Limb (tissue), 2 donors: ENCODE measurements at regions not wholly inside any gene's neighbourhood (a gene's known extent, or its start where the extent isn't known, plus 50 kb on each side); places are given as distances from the start of the nearest gene placed in this dataset.

ENCODE experiments used
- DNase-seq, 2 donors: peaks; one replicate each; pipeline ENCODE4 v3.0.0-alpha.2; 2016; ENCODE audit errors: extremely low spot score in 2 of 2

DNA sequence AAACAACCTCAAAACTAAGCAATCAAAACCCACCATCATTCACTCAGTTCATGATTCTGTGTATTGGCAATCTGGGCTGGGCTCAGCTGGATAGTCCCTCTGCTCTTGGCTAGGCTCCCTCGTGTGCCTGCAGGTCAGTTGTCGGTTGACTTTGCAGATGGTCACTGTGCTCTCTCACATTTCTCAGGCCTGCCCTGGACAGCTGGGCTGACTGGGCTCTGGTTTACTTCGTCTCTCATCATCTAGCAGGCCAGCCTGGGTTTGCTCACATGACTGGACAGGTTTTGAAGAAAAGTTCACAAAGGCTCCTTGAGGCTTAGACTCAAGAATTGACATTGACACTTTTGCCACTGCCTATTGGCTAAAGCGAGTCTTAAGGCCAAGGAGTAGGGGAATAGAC lies 105.0 kb upstream of the CTNNB1 start:
- DNase-seq = no peak

- DNase-seq = no peak
These were observed 103.6 kb upstream of the CTNNB1 start for GRCh38 chr3:41095702-41096101.

- no peak for DNase-seq
These were observed 101.3 kb upstream of the CTNNB1 start for GRCh38 chr3:41097896-41098496.

DNA sequence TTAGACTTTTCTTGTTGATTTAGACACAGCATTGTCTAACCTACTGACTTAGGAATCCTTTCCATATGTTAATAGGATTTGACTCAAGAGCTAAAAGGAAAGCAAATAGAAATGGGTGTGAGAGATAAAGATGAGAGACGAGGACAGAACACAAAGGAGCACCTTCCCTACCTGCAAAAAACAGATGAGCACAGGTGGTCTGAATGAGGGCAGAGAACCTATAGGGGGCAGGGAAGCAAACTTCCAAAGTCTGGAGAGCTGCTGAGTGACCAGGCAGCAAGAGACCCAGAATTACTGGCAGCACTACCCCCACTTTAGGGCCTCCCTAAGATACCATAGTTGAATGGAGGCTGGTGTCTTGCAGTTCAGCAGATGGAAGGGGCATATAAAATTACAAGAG lies 98.1 kb upstream of the CTNNB1 start:
- DNase-seq = no peak

DNA sequence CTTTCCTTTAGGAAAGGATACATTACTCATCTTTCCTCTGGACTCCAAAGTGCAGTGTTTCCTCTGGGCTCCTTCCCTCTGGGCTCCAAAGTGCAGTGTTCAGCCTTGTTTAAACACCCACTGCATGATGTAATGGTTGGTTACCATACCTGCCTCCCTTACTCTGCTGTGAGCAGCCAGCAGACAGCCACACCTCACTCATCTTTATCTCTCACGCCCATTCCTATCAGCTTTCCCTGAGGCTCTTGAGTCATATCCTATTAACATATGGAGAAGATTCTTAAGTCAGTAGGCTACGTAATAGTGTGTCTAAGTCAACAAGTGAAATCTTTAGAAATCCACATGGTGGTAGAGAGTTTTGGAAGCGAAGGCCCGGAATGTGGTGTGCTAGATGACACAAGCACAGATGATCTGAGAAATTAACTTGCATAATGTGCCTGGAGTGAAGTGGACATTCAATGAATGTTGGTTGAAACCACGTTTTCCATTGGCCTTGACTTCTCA lies 97.2 kb upstream of the CTNNB1 start:
- DNase-seq = no peak

DNA sequence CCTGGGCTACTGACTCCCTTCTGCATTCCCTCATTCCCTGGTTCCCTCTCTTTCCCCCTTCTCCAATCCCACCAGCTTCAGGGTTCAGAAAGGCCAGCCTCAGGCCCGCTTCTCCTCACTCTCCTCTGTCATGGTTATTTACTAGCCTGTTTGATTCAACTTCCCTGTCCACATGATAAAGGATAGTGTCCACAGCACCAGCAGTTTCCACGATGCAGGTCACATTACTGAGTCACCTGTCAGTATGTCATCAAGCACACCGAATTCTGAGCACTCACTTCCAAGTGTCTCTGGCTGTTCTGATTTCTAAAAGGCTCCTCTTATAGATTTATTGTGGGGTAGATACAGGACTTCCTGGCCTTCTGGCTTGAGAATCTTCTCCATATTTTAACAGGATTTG lies 96.6 kb upstream of the CTNNB1 start:
- DNase-seq = no peak

- DNase-seq = no peak
These were observed 96.1 kb upstream of the CTNNB1 start for GRCh38 chr3:41103200-41103599.

DNA sequence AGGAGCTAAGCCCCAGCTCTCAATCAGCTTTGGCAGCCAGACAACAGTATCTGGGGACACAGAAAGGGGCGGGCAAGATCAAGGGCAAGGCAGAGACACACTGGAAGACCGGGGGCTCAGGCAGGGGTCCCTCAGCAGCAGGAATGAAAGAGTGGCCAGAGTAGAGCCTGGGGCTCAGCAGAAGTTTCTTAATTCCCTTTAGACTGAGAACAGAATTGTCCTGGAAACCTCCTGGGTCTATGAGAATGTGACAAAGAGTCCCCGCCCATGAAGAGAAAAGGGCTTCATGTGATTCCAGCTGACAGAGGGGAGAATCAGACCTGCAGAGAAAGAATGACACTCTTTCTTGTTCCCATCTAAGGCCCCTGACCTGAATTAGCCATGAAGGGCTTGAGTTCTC lies 95.2 kb upstream of the CTNNB1 start:
- DNase-seq = no peak

- DNase-seq = no peak
These were observed 92.6 kb upstream of the CTNNB1 start for GRCh38 chr3:41106691-41107090.

DNA sequence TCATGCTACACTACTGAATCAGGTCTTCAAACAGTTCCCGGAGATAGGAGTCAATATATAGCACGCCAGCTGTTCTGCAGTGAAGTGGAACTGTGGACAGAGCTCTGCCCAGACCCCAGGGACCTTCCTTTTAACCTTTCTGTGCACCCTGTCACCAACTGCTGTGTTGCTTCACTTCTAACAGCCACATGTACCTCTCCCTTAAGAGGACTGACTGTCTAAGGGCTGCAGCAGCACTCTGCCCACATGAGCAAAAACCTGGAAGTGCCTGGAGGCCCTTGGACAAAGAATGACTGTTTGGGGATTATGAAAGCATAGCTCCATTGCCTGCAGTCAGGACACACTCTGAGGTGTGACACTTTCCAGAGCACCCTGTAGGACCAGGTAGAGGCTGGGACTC lies 88.3 kb upstream of the CTNNB1 start:
- DNase-seq = no peak

- no peak for DNase-seq
These were observed 86.8 kb upstream of the CTNNB1 start for GRCh38 chr3:41112466-41112865.

GRCh38 chr3:41115069-41115468 lies 84.2 kb upstream of the CTNNB1 start:
- no peak for DNase-seq

DNA sequence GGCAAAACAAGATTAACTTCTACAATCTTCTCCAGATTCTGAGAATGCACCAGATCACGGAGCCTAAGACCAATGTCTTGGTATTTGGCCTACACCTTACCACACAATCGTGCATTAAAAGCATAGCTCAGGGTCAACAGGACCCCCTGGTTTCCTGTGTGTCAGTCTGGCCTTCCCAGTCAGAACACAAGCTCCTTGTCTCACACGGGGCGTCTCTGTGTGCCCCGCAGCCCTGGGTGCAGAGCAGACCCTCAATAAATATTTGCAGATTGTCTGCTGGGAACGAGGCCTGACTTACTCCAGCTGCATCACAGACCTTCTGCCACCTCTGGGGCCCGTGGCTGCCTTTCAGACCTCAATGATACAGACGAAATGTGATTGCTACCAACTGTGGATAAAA lies 82.5 kb upstream of the CTNNB1 start:
- no peak for DNase-seq

DNA sequence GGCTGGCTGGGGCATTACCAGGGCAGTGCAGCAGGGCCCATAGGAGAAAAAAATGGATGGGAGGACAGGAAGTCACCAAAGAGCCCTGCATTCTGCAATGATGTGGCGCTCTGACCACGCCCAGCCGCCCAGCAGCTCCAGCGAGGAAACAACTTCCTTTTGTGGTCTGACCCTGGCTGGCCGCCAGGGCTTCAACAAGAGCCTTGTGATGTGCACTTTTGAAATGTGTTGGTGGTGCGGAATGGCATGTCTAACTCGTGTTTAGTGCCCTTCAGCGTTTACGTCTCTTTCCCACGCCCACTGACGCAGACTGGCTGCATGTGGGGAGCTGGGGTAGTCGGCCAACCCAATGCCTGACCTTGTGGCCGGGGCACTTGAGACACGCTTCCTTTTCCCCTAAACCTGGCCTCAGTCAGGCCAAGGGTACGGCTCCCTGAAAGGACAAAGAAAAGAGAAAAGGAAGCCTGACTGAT lies 81.9 kb upstream of the CTNNB1 start:
- DNase-seq = peak; percentile 51 to 72

DNA sequence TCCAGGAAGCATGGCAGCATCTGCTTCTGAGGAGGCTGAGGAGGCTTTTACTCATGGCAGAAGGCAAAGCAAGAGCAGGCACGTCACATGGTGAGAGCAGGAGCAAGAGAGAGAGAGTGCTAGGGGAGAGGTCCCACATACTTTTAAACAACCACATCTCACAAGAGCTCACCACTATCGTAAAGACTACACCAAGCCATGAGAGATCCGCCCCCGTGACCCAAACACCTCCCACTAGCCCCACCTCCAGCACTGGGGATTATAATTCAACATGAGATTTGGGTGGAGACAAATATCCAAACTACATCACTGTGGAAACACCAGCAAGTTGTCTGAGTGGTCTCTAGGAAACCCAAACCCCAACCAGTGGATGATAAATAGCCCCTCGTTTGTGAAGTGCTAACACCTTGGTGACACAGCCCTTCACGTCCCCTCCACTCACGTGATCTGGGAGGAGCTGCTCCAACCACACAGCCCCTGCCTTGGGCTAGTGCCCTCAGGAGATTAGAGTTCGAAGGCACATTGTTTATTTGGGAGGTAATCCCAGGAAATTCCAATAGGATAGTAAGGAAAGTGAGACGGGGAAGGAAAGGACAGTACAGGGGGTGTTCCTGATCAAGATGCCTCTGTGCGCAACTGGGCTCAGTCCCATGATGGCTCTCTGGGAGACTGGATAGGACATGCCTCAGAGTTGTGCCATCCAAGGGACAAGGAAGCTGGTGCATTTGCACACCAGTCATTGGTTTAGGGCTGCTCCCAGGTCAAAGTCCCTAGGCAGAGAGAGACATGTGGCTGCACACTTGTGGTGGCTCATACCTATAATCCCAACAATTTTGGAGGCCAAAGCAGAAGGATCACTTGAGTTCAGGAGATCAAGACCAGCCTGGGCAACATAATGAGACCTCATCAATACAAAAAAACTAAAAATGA lies 80.6 kb upstream of the CTNNB1 start:
- no peak for DNase-seq

- no peak for DNase-seq
These were observed 78.8 kb upstream of the CTNNB1 start for GRCh38 chr3:41120460-41120859.

- no peak for DNase-seq
These were observed 74.0 kb upstream of the CTNNB1 start for GRCh38 chr3:41125258-41125657.

DNA sequence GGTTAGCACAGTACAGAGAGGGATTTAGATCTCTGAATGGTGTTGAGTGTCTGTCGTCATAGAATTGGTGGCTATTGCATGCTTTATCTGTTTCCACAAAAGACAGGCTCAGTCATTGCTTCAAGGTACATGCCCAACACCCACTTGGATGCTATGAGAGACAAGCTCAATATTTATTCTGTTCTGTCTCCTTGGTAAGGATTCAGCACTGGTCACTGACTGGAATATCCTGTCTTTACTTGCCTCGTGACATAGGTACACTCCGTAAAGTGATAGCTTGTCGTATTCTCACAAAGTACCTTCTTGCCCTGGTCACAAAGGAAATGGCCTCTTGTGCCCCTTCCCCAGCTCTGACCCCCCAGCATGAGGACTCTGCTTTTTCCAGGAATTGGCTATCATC lies 72.8 kb upstream of the CTNNB1 start:
- no peak for DNase-seq

GRCh38 chr3:41126961-41127360 lies 72.3 kb upstream of the CTNNB1 start:
- no peak for DNase-seq

GRCh38 chr3:41127414-41127813 lies 71.9 kb upstream of the CTNNB1 start:
- DNase-seq = no peak

GRCh38 chr3:41129731-41130130 lies 69.6 kb upstream of the CTNNB1 start:
- no peak for DNase-seq

DNA sequence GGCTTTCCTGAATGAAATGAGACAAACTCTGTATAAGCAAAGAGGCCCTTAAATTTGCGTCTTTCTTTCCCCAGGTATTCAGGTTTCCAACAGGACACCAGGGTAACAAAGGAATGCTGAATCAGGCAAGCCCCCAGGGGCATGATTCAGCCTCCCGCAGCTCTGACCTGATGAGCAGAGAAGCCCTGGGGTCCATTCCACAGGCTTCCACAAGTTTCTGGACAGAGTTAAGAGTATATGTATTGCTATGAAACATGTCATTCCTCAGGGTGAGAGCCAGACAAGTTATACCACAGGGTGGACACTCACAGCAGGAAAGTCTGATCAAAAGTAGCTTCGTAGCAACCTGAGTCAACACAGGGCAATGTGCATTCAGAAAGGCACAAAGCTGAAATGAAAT lies 68.1 kb upstream of the CTNNB1 start:
- DNase-seq = no peak

DNA sequence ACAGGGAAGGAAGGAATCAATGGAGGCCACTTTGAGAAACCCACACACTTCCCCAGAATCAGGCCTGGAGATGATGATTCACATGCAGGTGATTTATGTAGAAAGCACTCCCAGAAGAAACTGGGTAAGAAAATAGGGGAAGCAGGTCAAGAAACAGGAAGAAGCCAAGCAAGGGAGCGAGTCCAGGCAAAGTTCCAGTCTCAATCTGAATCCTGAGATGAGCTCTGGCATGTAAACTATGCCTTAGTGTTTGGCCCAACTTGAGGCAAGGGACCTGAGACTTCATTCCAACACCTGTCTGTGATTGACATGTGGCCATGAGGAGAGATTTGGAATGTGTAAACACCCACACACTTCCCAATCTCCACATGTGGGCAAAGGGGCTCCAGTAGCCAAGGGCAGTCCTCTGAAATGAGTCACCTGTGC lies 61.6 kb upstream of the CTNNB1 start:
- DNase-seq = no peak
